ENCODE measurements at regions not wholly inside any gene's neighbourhood (a gene's known extent, or its start where the extent isn't known, plus 50 kb on each side); places are given as distances from the start of the nearest gene placed in this dataset.
"Not testable (repeated sequence)": the region's sequence is repeated elsewhere in the genome, so short reads cannot be mapped to it uniquely, and the experiment has no call there.

- no CpG with 5 or more reads among the region's 7 CpGs for WGBS (ENCODE audit: extremely low coverage, insufficient coverage, insufficient read length)
- no peak overlapping the region for H2BK5ac ChIP-seq (ENCODE audit: low read depth, low read length, poor library complexity)
These were observed 898.9 kb downstream of the TAF11L14 start for GRCh38 chr5:18533137-18533536.

GRCh38 chr5:18534119-18534518, 899.9 kb downstream of the TAF11L14 start:
- no peak overlapping the region for H3K4ac ChIP-seq (ENCODE audit: low read depth, low read length)
- H3K27me3 ChIP-seq (ENCODE audit: insufficient read depth, low read length): no peaks in the 10 kb centered on the region
- H2BK120ac ChIP-seq (ENCODE audit: insufficient read depth, low read length, poor library complexity): no peak overlapping the region
- H3K4me2 ChIP-seq (ENCODE audit: low read length): no peak overlapping the region
- no peak overlapping the region for H2BK12ac ChIP-seq (ENCODE audit: low read length)
- H3K79me2 ChIP-seq (ENCODE audit: control insufficient read depth, insufficient read depth, low read length, poor library complexity): no peaks in the 10 kb centered on the region
- no peaks in the 10 kb centered on the region for H3K79me1 ChIP-seq (ENCODE audit: low read length)
- no peak overlapping the region for H2AFZ ChIP-seq (ENCODE audit: insufficient read depth, low read length, poor library complexity)
- H3K36me3 ChIP-seq (ENCODE audit: control insufficient read depth in 1 of 2, insufficient read depth in 2 of 2, low read length in 2 of 2): no peaks in the 10 kb centered on the region
- no peak overlapping the region for H2BK5ac ChIP-seq (ENCODE audit: low read depth, low read length, poor library complexity)
- no peak overlapping the region for H3K14ac ChIP-seq (ENCODE audit: low read length)
- H4K12ac ChIP-seq (ENCODE audit: low read depth, low read length): no peak overlapping the region
- DNase-seq: no peak
- H3K27ac ChIP-seq (ENCODE audit: low read depth, low read length): no peak overlapping the region
- H3K9me3 ChIP-seq (ENCODE audit: insufficient read depth, low read depth, low read length): no peaks in the 10 kb centered on the region
- no peak overlapping the region for H3K18ac ChIP-seq (ENCODE audit: low read length)
- no peak overlapping the region for H2AK5ac ChIP-seq (ENCODE audit: low read length)
- H4K8ac ChIP-seq (ENCODE audit: low read depth, low read length): no peak overlapping the region
- no peak overlapping the region for H4K91ac ChIP-seq (ENCODE audit: low read depth, low read length)
- H3K4me3 ChIP-seq (ENCODE audit: low read depth, low read length): no peak overlapping the region
- peaks cover 0 to 2% of the 10 kb centered on the region in 2 experiments for H3K4me1 ChIP-seq (ENCODE audit: control insufficient read depth in 1 of 2, insufficient read depth in 2 of 2, low read length in 2 of 2)
- WGBS (ENCODE audit: extremely low coverage, insufficient coverage, insufficient read length): no CpG with 5 or more reads among the region's 3 CpGs
- no peak overlapping the region for H3K9ac ChIP-seq (ENCODE audit: low read length)
- no peak overlapping the region for H3K23ac ChIP-seq (ENCODE audit: low read length)

More at GRCh38 chr5:18533137-18533536, 898.9 kb downstream of the TAF11L14 start:
- Histone ChIP-seq H3K14ac (ENCODE audit: low read length) (no peak overlapping the region), H4K8ac (ENCODE audit: low read depth, low read length) (no peak overlapping the region), H3K9ac (ENCODE audit: low read length) (no peak overlapping the region), H2BK12ac (ENCODE audit: low read length) (no peak overlapping the region), H4K91ac (ENCODE audit: low read depth, low read length) (no peak overlapping the region), H2AFZ (ENCODE audit: insufficient read depth, low read length, poor library complexity) (no peak overlapping the region), H2AK5ac (ENCODE audit: low read length) (no peak overlapping the region), H3K4me3 (ENCODE audit: low read depth, low read length) (no peak overlapping the region), H3K4me1 (ENCODE audit: control insufficient read depth in 1 of 2, insufficient read depth in 2 of 2, low read length in 2 of 2) (peaks cover 0 to 2% of the 10 kb centered on the region in 2 experiments), H4K12ac (ENCODE audit: low read depth, low read length) (no peak overlapping the region), H3K79me2 (ENCODE audit: control insufficient read depth, insufficient read depth, low read length, poor library complexity) (no peaks in the 10 kb centered on the region), H3K36me3 (ENCODE audit: control insufficient read depth in 1 of 2, insufficient read depth in 2 of 2, low read length in 2 of 2) (no peaks in the 10 kb centered on the region), H3K79me1 (ENCODE audit: low read length) (no peaks in the 10 kb centered on the region), H3K4ac (ENCODE audit: low read depth, low read length) (no peak overlapping the region), H3K18ac (ENCODE audit: low read length) (no peak overlapping the region), H3K27ac (ENCODE audit: low read depth, low read length) (no peak overlapping the region), H3K9me3 (ENCODE audit: insufficient read depth, low read depth, low read length) (no peaks in the 10 kb centered on the region), H3K27me3 (ENCODE audit: insufficient read depth, low read length) (no peaks in the 10 kb centered on the region), H2BK120ac (ENCODE audit: insufficient read depth, low read length, poor library complexity) (no peak overlapping the region), H3K4me2 (ENCODE audit: low read length) (no peak overlapping the region), H3K23ac (ENCODE audit: low read length) (no peak overlapping the region)
- DNase-seq: no peak

- H3K4me1 ChIP-seq (ENCODE audit: control insufficient read depth in 1 of 2, insufficient read depth in 2 of 2, low read length in 2 of 2); H2BK120ac ChIP-seq (ENCODE audit: insufficient read depth, low read length, poor library complexity); H2BK5ac ChIP-seq (ENCODE audit: low read depth, low read length, poor library complexity); H3K9ac ChIP-seq (ENCODE audit: low read length); H3K27me3 ChIP-seq (ENCODE audit: insufficient read depth, low read length); H2AFZ ChIP-seq (ENCODE audit: insufficient read depth, low read length, poor library complexity); H4K8ac ChIP-seq (ENCODE audit: low read depth, low read length); H3K14ac ChIP-seq (ENCODE audit: low read length); H2BK12ac ChIP-seq (ENCODE audit: low read length); H4K12ac ChIP-seq (ENCODE audit: low read depth, low read length); H3K27ac ChIP-seq (ENCODE audit: low read depth, low read length); H3K18ac ChIP-seq (ENCODE audit: low read length); H3K4ac ChIP-seq (ENCODE audit: low read depth, low read length); H2AK5ac ChIP-seq (ENCODE audit: low read length); H3K4me2 ChIP-seq (ENCODE audit: low read length); H3K79me1 ChIP-seq (ENCODE audit: low read length); H3K23ac ChIP-seq (ENCODE audit: low read length); H3K9me3 ChIP-seq (ENCODE audit: insufficient read depth, low read depth, low read length); H3K4me3 ChIP-seq (ENCODE audit: low read depth, low read length); H3K79me2 ChIP-seq (ENCODE audit: control insufficient read depth, insufficient read depth, low read length, poor library complexity); H4K91ac ChIP-seq (ENCODE audit: low read depth, low read length); H3K36me3 ChIP-seq (ENCODE audit: control insufficient read depth in 1 of 2, insufficient read depth in 2 of 2, low read length in 2 of 2): not testable (repeated sequence)
- no CpG with 5 or more reads among the region's 7 CpGs for WGBS (ENCODE audit: extremely low coverage, insufficient coverage, insufficient read length)
- DNase-seq: peak; percentile 61
These were observed 901.5 kb downstream of the TAF11L14 start for GRCh38 chr5:18535753-18536152.

GRCh38 chr5:18544421-18544820, 910.2 kb downstream of the TAF11L14 start:
- Histone ChIP-seq H3K4me2 (ENCODE audit: low read length) (no peak overlapping the region), H2BK120ac (ENCODE audit: insufficient read depth, low read length, poor library complexity) (no peak overlapping the region), H3K4me1 (ENCODE audit: control insufficient read depth in 1 of 2, insufficient read depth in 2 of 2, low read length in 2 of 2) (no peaks in the 10 kb centered on the region), H4K12ac (ENCODE audit: low read depth, low read length) (no peak overlapping the region), H3K79me2 (ENCODE audit: control insufficient read depth, insufficient read depth, low read length, poor library complexity) (no peaks in the 10 kb centered on the region), H3K9me3 (ENCODE audit: insufficient read depth, low read depth, low read length) (no peaks in the 10 kb centered on the region), H3K27me3 (ENCODE audit: insufficient read depth, low read length) (no peaks in the 10 kb centered on the region), H3K4ac (ENCODE audit: low read depth, low read length) (no peak overlapping the region), H3K18ac (ENCODE audit: low read length) (no peak overlapping the region), H3K9ac (ENCODE audit: low read length) (no peak overlapping the region), H2BK12ac (ENCODE audit: low read length) (no peak overlapping the region), H2AK5ac (ENCODE audit: low read length) (no peak overlapping the region), H4K8ac (ENCODE audit: low read depth, low read length) (no peak overlapping the region), H3K27ac (ENCODE audit: low read depth, low read length) (no peak overlapping the region), H4K91ac (ENCODE audit: low read depth, low read length) (no peak overlapping the region), H3K36me3 (ENCODE audit: control insufficient read depth in 1 of 2, insufficient read depth in 2 of 2, low read length in 2 of 2) (no peaks in the 10 kb centered on the region), H2AFZ (ENCODE audit: insufficient read depth, low read length, poor library complexity) (no peak overlapping the region), H3K79me1 (ENCODE audit: low read length) (no peaks in the 10 kb centered on the region), H3K14ac (ENCODE audit: low read length) (no peak overlapping the region), H3K4me3 (ENCODE audit: low read depth, low read length) (no peak overlapping the region), H2BK5ac (ENCODE audit: low read depth, low read length, poor library complexity) (no peak overlapping the region), H3K23ac (ENCODE audit: low read length) (no peak overlapping the region)
- WGBS (ENCODE audit: extremely low coverage, insufficient coverage, insufficient read length): no CpG with 5 or more reads among the region's 6 CpGs
- no peak for DNase-seq

All from trophoblast cell (in vitro differentiated cells and primary cell).